ENCODE measurements at regions not wholly inside any gene's neighbourhood (a gene's known extent, or its start where the extent isn't known, plus 50 kb on each side); places are given as distances from the start of the nearest gene placed in this dataset.

- TF ChIP-seq ZNF655 (CRISPR knock-in tag; IDR thresholded peaks at IDR 0.05) = no peak
- no peak for TF ChIP-seq BRCA1 (IDR thresholded peaks at IDR 0.05)
- no peak for TF ChIP-seq BRCA1 (CRISPR knock-in tag; IDR thresholded peaks at IDR 0.05)
- no peak for TF ChIP-seq ILF3 (IDR thresholded peaks at IDR 0.05; ENCODE audit: borderline replicate concordance)
- no peak for TF ChIP-seq FIP1L1 (IDR thresholded peaks at IDR 0.05; ENCODE audit: low read depth, low read length, poor library complexity, severe bottlenecking)
- TF ChIP-seq ZNF212 (CRISPR knock-in tag; IDR thresholded peaks at IDR 0.05) = no peak
- no peak for TF ChIP-seq ETV6 (IDR thresholded peaks at IDR 0.05; ENCODE audit: borderline replicate concordance in 1 of 2, low read depth in 2 of 2, low read length in 1 of 2)
- TF ChIP-seq ETV6 (CRISPR knock-in tag; IDR thresholded peaks at IDR 0.05; ENCODE audit: borderline replicate concordance) = no peak
- TF ChIP-seq POLR3G (IDR thresholded peaks at IDR 0.05; ENCODE audit: extremely low read depth, insufficient read length, insufficient replicate concordance) = no peak
- TF ChIP-seq DACH1 (IDR thresholded peaks at IDR 0.05; ENCODE audit: partially characterized antibody) = no peak
- no peak for TF ChIP-seq ZNF253 (CRISPR knock-in tag; conservative IDR thresholded peaks at IDR 0.05)
- TF ChIP-seq ADNP (tag; IDR thresholded peaks at IDR 0.05) = no peak
- TF ChIP-seq THRAP3 (IDR thresholded peaks at IDR 0.05; ENCODE audit: borderline replicate concordance) = no peak
- TF ChIP-seq NFE2L1 (tag; IDR thresholded peaks at IDR 0.05; ENCODE audit: borderline replicate concordance, low read depth) = no peak
- TF ChIP-seq ILK (tag; IDR thresholded peaks at IDR 0.05; ENCODE audit: borderline replicate concordance, low read depth) = no peak
- no peak for TF ChIP-seq KDM2B (CRISPR knock-in tag; IDR thresholded peaks at IDR 0.05)
- TF ChIP-seq HCFC1 (IDR thresholded peaks at IDR 0.05; ENCODE audit: low read depth, low read length) = no peak
- no peak for TF ChIP-seq ZNF140 (CRISPR knock-in tag; IDR thresholded peaks at IDR 0.05)
- TF ChIP-seq RREB1 (CRISPR knock-in tag; IDR thresholded peaks at IDR 0.05) = no peak
- no peak for TF ChIP-seq BHLHE40 (IDR thresholded peaks at IDR 0.05; ENCODE audit: low read length)
- TF ChIP-seq U2AF1 (optimal IDR thresholded peaks at IDR 0.05; ENCODE audit: low read depth, low read length) = no peak
- TF ChIP-seq HMGXB4 (CRISPR knock-in tag; IDR thresholded peaks at IDR 0.05) = no peak
- no peak for TF ChIP-seq MECOM (CRISPR knock-in tag; IDR thresholded peaks at IDR 0.05)
- no peak for TF ChIP-seq MCM7 (IDR thresholded peaks at IDR 0.05)
Observed at GRCh38 chr14:71361336-71361735, 454.1 kb downstream of the PCNX1 start (continued).

Measured in K562 (cell line).